T-helper 17 cell (primary cell): ENCODE measurements at regions not wholly inside any gene's neighbourhood (a gene's known extent, or its start where the extent isn't known, plus 50 kb on each side); places are given as distances from the start of the nearest gene placed in this dataset.

Source experiments
- ATAC-seq: fragments of 150-1000 bp; cut with Tn5 transposase; 2 replicates; pipeline ENCODE4 v1.10.0; 2021; ENCODE audit warnings: mild to moderate bottlenecking, moderate library complexity
- DNase-seq, 3 donors: peaks; one replicate each; pipeline versions ENCODE4 v3.0.0 to v3.0.0-alpha.2; 2020 to 2021
- H3K9me3 ChIP-seq: one replicate; pipeline ENCODE4 v1.7.0; 2013; ENCODE audit warnings: low read length, mild to moderate bottlenecking; ENCODE audit not compliant: control insufficient read depth, poor library complexity, severe bottlenecking
- H3K27ac Mint-ChIP-seq: one replicate; pipeline ENCODE4 v1.8.0; 2022; ENCODE audit warnings: mild to moderate bottlenecking, moderate library complexity, mixed read lengths
- H3K27me3 Mint-ChIP-seq: one replicate; pipeline ENCODE4 v1.8.0; 2022; ENCODE audit warnings: mixed read lengths
- H3K36me3 Mint-ChIP-seq: one replicate; pipeline ENCODE4 v1.8.0; 2022; ENCODE audit warnings: low read depth, mixed read lengths
- H3K4me1 Mint-ChIP-seq: one replicate; pipeline ENCODE4 v1.8.0; 2022; ENCODE audit warnings: mild to moderate bottlenecking, mixed read lengths
- H3K4me3 Mint-ChIP-seq: one replicate; pipeline ENCODE4 v1.8.0; 2022; ENCODE audit warnings: mild to moderate bottlenecking, moderate library complexity, mixed read lengths

- Mint-ChIP-seq H3K4me1 (no peaks in the 10 kb centered on the region), H3K27me3 (peaks cover 13% of the 10 kb centered on the region), H3K27ac (no peak overlapping the region), H3K4me3 (no peak overlapping the region), H3K36me3 (no peaks in the 10 kb centered on the region)
- ATAC-seq (no peak), DNase-seq (no peak)
- no peaks in the 10 kb centered on the region for H3K9me3 ChIP-seq
Measured at GRCh38 chr2:128775217-128775913, 456.7 kb upstream of the HS6ST1 start.

GRCh38 chr2:128775914-128776285 is 457.2 kb upstream of the HS6ST1 start:
- no peaks in the 10 kb centered on the region for H3K4me1 Mint-ChIP-seq
- H3K9me3 ChIP-seq, result no peaks in the 10 kb centered on the region
- ATAC-seq (no peak), DNase-seq (no peak)
- H3K36me3 Mint-ChIP-seq, result no peaks in the 10 kb centered on the region
- H3K27me3 Mint-ChIP-seq, result peaks cover 16% of the 10 kb centered on the region
- H3K27ac Mint-ChIP-seq, result no peak overlapping the region
- no peak overlapping the region for H3K4me3 Mint-ChIP-seq

GRCh38 chr2:128776461-128777195 is 458.0 kb upstream of the HS6ST1 start:
- Mint-ChIP-seq H3K36me3 (no peaks in the 10 kb centered on the region), H3K27ac (no peak overlapping the region), H3K4me3 (no peak overlapping the region), H3K4me1 (no peaks in the 10 kb centered on the region), H3K27me3 (peaks cover 20% of the 10 kb centered on the region)
- ATAC-seq (no peak), DNase-seq (no peak)
- no peaks in the 10 kb centered on the region for H3K9me3 ChIP-seq

- DNase-seq, result no peak
- no peaks in the 10 kb centered on the region for H3K9me3 ChIP-seq
- Mint-ChIP-seq H3K4me1 (peaks cover 3% of the 10 kb centered on the region), H3K27me3 (peaks cover 26% of the 10 kb centered on the region), H3K4me3 (no peak overlapping the region), H3K27ac (no peak overlapping the region), H3K36me3 (no peaks in the 10 kb centered on the region)
- ATAC-seq, result no peak
Measured at GRCh38 chr2:128777196-128778035, 458.7 kb upstream of the HS6ST1 start.

- peak overlapping the region; percentile 34 for H3K27ac Mint-ChIP-seq
- H3K27me3 Mint-ChIP-seq, result peaks cover 31% of the 10 kb centered on the region
- H3K36me3 Mint-ChIP-seq, result no peaks in the 10 kb centered on the region
- DNase-seq, result no peak
- peaks cover 3% of the 10 kb centered on the region for H3K4me1 Mint-ChIP-seq
- no peak for ATAC-seq
- no peaks in the 10 kb centered on the region for H3K9me3 ChIP-seq
- no peak overlapping the region for H3K4me3 Mint-ChIP-seq
Measured at GRCh38 chr2:128778843-128779242, 460.2 kb upstream of the HS6ST1 start.

GRCh38 chr2:128779301-128780095 is 460.8 kb upstream of the HS6ST1 start:
- H3K27ac Mint-ChIP-seq, result peak overlapping the region; percentile 34
- no peaks in the 10 kb centered on the region for H3K36me3 Mint-ChIP-seq
- DNase-seq (no peak), ATAC-seq (no peak)
- peaks cover 3% of the 10 kb centered on the region for H3K4me1 Mint-ChIP-seq
- H3K27me3 Mint-ChIP-seq, result peaks cover 30% of the 10 kb centered on the region
- no peaks in the 10 kb centered on the region for H3K9me3 ChIP-seq
- H3K4me3 Mint-ChIP-seq, result no peak overlapping the region

- Mint-ChIP-seq H3K4me1 (peaks cover 3% of the 10 kb centered on the region), H3K4me3 (no peak overlapping the region)
- no peak for DNase-seq
Measured at GRCh38 chr2:128780434-128781080, 461.9 kb upstream of the HS6ST1 start.

GRCh38 chr2:128781166-128781565 is 462.5 kb upstream of the HS6ST1 start:
- no peak overlapping the region for H3K4me3 Mint-ChIP-seq
- H3K9me3 ChIP-seq, result no peaks in the 10 kb centered on the region
- no peak for ATAC-seq
- DNase-seq, result no peak
- peaks cover 30% of the 10 kb centered on the region for H3K27me3 Mint-ChIP-seq
- peaks cover 3% of the 10 kb centered on the region for H3K4me1 Mint-ChIP-seq
- H3K27ac Mint-ChIP-seq, result no peak overlapping the region
- no peaks in the 10 kb centered on the region for H3K36me3 Mint-ChIP-seq

More at GRCh38 chr2:128780434-128781080, 461.9 kb upstream of the HS6ST1 start:
- ATAC-seq, result no peak
- H3K27me3 Mint-ChIP-seq, result peaks cover 30% of the 10 kb centered on the region
- H3K9me3 ChIP-seq, result no peaks in the 10 kb centered on the region
- H3K27ac Mint-ChIP-seq, result no peak overlapping the region
- H3K36me3 Mint-ChIP-seq, result no peaks in the 10 kb centered on the region

GRCh38 chr2:128781585-128782385 is 463.1 kb upstream of the HS6ST1 start:
- H3K9me3 ChIP-seq, result no peaks in the 10 kb centered on the region
- ATAC-seq (no peak), DNase-seq (no peak)
- no peak overlapping the region for H3K27ac Mint-ChIP-seq
- H3K4me3 Mint-ChIP-seq, result no peak overlapping the region
- H3K36me3 Mint-ChIP-seq, result no peaks in the 10 kb centered on the region
- peaks cover 25% of the 10 kb centered on the region for H3K27me3 Mint-ChIP-seq
- H3K4me1 Mint-ChIP-seq, result peaks cover 3% of the 10 kb centered on the region

GRCh38 chr2:128782411-128783192 is 463.9 kb upstream of the HS6ST1 start:
- H3K27ac Mint-ChIP-seq, result no peak overlapping the region
- no peaks in the 10 kb centered on the region for H3K9me3 ChIP-seq
- ATAC-seq (no peak), DNase-seq (no peak)
- H3K4me3 Mint-ChIP-seq, result no peak overlapping the region
- H3K27me3 Mint-ChIP-seq, result peaks cover 23% of the 10 kb centered on the region
- peaks cover 3% of the 10 kb centered on the region for H3K4me1 Mint-ChIP-seq
- H3K36me3 Mint-ChIP-seq, result no peaks in the 10 kb centered on the region

GRCh38 chr2:128783193-128783671 is 464.6 kb upstream of the HS6ST1 start:
- no peak overlapping the region for H3K27ac Mint-ChIP-seq
- no peak overlapping the region for H3K4me3 Mint-ChIP-seq
- no peaks in the 10 kb centered on the region for H3K36me3 Mint-ChIP-seq
- peaks cover 3% of the 10 kb centered on the region for H3K4me1 Mint-ChIP-seq
- peaks cover 23% of the 10 kb centered on the region for H3K27me3 Mint-ChIP-seq
- ATAC-seq, result no peak
- no peak for DNase-seq
- H3K9me3 ChIP-seq, result no peaks in the 10 kb centered on the region
